GM18907 (cell line): ENCODE measurements at regions not wholly inside any gene's neighbourhood (a gene's known extent, or its start where the extent isn't known, plus 50 kb on each side); places are given as distances from the start of the nearest gene placed in this dataset.
"Not testable (repeated sequence)": the region's sequence is repeated elsewhere in the genome, so short reads cannot be mapped to it uniquely, and the experiment has no call there.

Source experiments
- ATAC-seq: cut with Tn5 transposase; IDR thresholded peaks from one replicate; pipeline ENCODE4 v1.9.1; 2021; ENCODE audit warnings: mild to moderate bottlenecking, moderate library complexity; ENCODE audit not compliant: unreplicated experiment

- ATAC-seq: no peak
Observed at GRCh38 chr6:9236443-9236842, 801.1 kb upstream of the SLC35B3 start.

- ATAC-seq: no peak
Observed at GRCh38 chr6:9233686-9234085, 798.3 kb upstream of the SLC35B3 start.

- no peak for ATAC-seq
Observed at GRCh38 chr6:9233226-9233625, 797.9 kb upstream of the SLC35B3 start.

GRCh38 chr6:9225441-9225871 lies 790.1 kb upstream of the SLC35B3 start:
- no peak for ATAC-seq

DNA sequence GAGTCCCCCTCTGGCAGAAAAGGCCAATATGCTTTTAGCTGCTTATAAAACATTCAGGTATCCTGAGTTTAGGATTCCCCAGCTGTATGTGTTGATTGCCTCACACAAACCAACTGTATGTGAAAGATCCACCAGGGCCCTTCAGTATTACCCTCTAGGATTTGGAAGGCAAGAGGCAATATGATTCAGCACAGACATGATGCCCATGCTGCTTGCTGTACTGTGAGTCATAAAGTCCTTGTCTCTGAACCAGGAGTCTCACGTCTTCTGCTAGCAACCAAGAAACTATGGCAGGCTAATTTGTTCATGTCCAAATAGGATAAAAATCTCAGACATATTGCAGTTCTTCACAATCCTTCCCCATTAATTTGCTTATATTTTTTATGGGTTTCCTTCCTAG lies 789.2 kb upstream of the SLC35B3 start:
- no peak for ATAC-seq

DNA sequence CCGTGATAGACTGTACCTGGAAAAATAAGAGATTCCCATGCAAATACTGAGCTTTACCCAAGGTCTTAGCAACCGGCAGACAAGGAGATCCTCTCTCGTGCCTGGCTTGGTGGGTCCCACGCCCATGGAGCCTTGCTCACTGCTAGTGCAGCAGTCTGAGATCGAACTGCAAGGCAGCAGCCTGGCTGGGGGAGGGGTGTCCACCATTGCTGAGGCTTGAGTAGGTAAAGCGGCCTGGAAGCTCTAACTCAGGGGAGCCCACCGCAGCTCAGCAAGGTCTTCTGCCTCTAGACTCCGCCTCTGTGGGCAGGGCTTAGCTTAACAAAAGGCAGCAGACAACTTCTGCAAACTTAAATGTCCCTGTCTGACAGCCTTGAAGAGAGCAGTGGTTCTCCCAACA lies 778.4 kb upstream of the SLC35B3 start:
- ATAC-seq: not testable (repeated sequence)

DNA sequence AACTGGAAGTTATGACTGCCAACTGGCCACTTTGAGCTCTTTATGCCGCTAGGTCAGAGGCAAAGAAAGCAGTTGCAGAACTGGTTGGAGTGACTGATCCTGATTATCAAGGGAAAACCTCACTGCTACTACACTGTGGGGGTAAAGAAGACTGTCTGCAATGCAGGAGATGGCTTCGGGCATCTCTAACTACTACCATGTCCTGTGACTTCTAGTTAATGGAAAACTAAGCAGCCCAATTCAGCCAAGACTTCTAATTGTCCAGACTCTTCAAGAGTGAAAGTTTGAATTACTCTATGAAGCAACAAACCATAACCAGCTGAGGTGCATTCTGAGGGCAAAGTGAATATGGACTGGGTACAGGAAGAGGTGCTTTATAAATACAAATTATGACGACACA lies 773.6 kb upstream of the SLC35B3 start:
- ATAC-seq: no peak

- ATAC-seq: no peak
Observed at GRCh38 chr6:9205645-9206044, 770.3 kb upstream of the SLC35B3 start.

GRCh38 chr6:9204171-9204570 lies 768.8 kb upstream of the SLC35B3 start:
- no peak for ATAC-seq

- ATAC-seq: no peak
Observed at GRCh38 chr6:9200712-9201111, 765.4 kb upstream of the SLC35B3 start.

DNA sequence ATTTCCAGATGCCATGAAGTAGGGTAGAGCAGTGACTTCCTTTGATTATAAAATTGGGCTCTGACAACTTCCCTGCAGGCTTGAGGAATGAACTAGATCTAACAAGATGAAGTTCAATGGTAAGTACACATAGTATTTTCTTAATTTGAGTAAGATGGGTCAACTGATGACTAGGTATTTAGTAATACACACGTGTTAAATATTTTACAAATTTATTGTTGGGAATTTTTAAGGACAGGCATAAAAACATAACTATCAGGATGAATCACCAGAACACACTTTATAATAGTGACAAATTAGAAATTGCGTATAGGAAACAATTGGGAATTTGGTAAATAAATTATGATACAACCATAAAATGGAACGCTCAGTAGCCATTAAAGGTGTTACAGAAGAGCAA lies 762.4 kb upstream of the SLC35B3 start:
- ATAC-seq: no peak

GRCh38 chr6:9195322-9195721 lies 760.0 kb upstream of the SLC35B3 start:
- ATAC-seq: no peak

DNA sequence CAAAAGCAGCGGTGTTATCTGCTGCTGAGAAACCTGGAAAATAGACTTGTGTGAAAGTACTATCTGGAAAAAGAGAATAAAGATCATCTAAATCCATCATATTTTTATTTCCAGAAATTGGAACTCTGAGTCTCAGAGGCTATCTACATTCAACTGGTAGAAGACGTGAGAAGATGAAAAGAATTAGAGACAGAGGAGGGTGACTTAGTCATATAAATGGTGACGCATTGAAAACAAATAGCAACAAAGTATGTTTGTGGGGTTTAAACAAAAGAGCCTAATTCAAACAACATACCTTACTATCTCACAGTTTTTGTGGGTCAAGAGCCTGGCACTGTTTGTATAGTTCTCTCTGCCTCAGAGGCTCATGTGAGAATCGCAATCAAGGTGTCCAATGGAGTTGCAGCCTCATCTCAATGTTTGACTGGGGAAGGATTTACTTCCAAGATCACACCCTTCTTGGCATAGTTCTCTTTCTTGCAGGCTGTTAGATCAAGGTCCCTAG lies 757.1 kb upstream of the SLC35B3 start:
- ATAC-seq: no peak

DNA sequence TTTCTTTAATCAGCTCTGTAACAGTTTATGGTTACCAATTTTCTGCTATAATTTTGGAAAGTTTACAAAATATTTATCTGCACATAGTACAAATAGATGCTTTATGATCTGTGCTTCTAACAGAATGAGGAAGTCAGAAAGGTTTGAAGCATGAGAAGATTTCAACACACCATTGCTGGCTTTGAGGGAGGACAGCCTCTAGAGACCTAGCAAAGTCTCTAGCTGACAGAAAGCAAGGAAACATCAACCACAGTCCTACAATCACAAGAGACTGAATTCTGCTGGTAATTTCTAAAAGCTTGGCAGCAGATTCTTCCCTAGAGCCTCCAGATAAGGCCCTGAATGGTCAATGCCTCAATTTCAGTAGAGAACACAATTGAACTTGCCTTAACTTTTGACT lies 750.8 kb upstream of the SLC35B3 start:
- ATAC-seq: no peak

DNA sequence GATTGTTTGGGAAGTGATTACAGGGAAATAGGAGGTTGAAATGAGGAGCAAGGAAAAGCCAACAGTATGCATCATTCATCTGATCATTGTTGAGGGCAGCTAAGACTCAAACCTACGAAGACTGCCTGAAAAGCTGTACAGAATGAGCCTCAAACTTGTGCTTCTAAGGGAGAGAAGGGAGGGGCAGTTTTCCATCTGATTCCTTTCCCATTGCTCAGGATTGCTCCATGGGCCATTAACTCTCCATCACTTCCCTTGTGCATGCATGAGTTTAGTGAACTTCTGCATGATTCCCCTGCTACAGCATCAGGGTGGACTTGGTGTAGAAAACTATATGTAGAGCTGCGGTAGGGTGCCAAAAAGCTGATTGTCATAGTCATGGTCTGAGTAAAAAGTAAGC lies 742.7 kb upstream of the SLC35B3 start:
- ATAC-seq: no peak

DNA sequence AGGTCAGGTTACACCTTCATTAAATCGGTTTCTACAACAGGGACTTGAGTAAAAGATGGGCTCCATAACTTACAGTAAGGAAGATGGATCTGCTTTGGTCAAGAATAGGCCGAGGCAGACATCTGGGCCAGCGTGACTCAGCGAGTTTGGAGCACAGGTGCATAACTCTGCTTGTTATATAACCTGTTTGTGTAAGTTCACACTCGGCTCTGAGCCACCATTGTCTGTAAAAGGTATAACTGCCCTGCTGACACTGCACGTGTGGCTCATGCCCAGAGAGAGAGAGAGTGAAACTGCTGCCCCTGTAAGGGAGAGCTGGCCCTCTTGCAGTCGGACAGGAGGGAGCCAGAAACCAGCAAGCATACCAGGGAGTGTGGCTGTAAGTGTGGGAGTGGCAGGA lies 737.9 kb upstream of the SLC35B3 start:
- no peak for ATAC-seq

DNA sequence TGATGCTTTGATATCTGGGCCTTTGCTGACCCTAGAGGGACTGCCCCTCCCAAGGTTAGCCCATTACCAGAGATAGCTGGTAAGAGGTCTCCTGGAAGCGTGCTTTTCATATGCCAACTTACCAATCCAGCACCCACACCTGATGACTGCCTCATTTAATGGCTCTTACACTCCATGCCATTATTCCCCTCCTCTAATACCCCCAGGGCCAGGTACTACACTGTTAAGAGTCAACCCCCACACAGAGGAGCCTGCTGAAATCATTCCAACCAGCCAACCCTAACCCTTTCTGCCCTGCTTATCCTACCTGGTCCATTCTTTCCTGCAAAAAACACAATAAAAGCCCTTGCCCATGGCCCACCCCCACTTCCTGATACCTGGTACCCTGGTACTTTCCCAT lies 736.8 kb upstream of the SLC35B3 start:
- ATAC-seq: no peak

- no peak for ATAC-seq
Observed at GRCh38 chr6:9168669-9169068, 733.3 kb upstream of the SLC35B3 start.

GRCh38 chr6:9161731-9162130 lies 726.4 kb upstream of the SLC35B3 start:
- ATAC-seq: no peak

GRCh38 chr6:9159051-9159450 lies 723.7 kb upstream of the SLC35B3 start:
- ATAC-seq: no peak

GRCh38 chr6:9155836-9156235 lies 720.5 kb upstream of the SLC35B3 start:
- no peak for ATAC-seq

DNA sequence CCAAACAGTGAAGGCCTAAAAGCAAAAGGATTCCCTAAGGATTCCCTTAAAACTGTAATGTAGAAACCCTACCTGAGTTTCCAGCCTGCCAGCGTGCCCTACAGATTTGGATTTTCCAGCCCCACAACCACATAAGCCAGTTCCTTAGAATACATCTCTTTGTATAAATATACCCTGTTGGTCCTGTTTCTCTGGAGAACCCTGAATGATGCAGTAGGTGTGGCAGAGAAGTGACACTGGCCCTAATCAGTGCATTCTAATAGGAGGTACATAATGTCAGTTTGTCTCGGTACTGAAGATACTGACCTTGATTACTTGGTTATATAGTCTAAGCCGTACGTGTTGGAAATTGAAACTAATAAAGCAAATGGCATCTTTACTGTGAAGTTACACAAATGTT lies 707.8 kb upstream of the SLC35B3 start:
- no peak for ATAC-seq

GRCh38 chr6:9140951-9141460 lies 705.7 kb upstream of the SLC35B3 start:
- ATAC-seq: no peak
